ENCODE measurements at regions not wholly inside any gene's neighbourhood (a gene's known extent, or its start where the extent isn't known, plus 50 kb on each side); places are given as distances from the start of the nearest gene placed in this dataset.

GRCh38 chr22:49253656-49254055 is 574.0 kb downstream of the BRD1 start:
- DNase-seq (ENCODE audit: low read depth), result no peak
- H3K4me3 ChIP-seq (ENCODE audit: low read length), result no peak overlapping the region
- no peak for TF ChIP-seq CTCF (IDR thresholded peaks at IDR 0.05; ENCODE audit: insufficient read depth, low read depth, low read length, missing control alignments)

GRCh38 chr22:49251371-49251770 is 576.3 kb downstream of the BRD1 start:
- DNase-seq (ENCODE audit: low read depth), result no peak
- no peak for TF ChIP-seq CTCF (IDR thresholded peaks at IDR 0.05; ENCODE audit: insufficient read depth, low read depth, low read length, missing control alignments)
- no peak overlapping the region for H3K4me3 ChIP-seq (ENCODE audit: low read length)

GRCh38 chr22:49247194-49247924 is 580.3 kb downstream of the BRD1 start:
- no peak overlapping the region for H3K4me3 ChIP-seq (ENCODE audit: low read length)
- no peak for DNase-seq (ENCODE audit: low read depth)
- TF ChIP-seq CTCF (IDR thresholded peaks at IDR 0.05; ENCODE audit: insufficient read depth, low read depth, low read length, missing control alignments), result no peak

GRCh38 chr22:49244466-49245420 is 582.9 kb downstream of the BRD1 start:
- H3K4me3 ChIP-seq (ENCODE audit: low read length), result no peak overlapping the region
- TF ChIP-seq CTCF (IDR thresholded peaks at IDR 0.05; ENCODE audit: insufficient read depth, low read depth, low read length, missing control alignments), result no peak
- DNase-seq (ENCODE audit: low read depth), result no peak

GRCh38 chr22:49243965-49244364 is 583.7 kb downstream of the BRD1 start:
- H3K4me3 ChIP-seq (ENCODE audit: low read length), result no peak overlapping the region
- no peak for TF ChIP-seq CTCF (IDR thresholded peaks at IDR 0.05; ENCODE audit: insufficient read depth, low read depth, low read length, missing control alignments)
- no peak for DNase-seq (ENCODE audit: low read depth)

GRCh38 chr22:49243335-49243734 is 584.3 kb downstream of the BRD1 start:
- TF ChIP-seq CTCF (IDR thresholded peaks at IDR 0.05; ENCODE audit: insufficient read depth, low read depth, low read length, missing control alignments), result no peak
- H3K4me3 ChIP-seq (ENCODE audit: low read length), result no peak overlapping the region
- DNase-seq (ENCODE audit: low read depth), result no peak

All from epithelial cell of esophagus (primary cell).